ENCODE measurements at regions not wholly inside any gene's neighbourhood (a gene's known extent, or its start where the extent isn't known, plus 50 kb on each side); places are given as distances from the start of the nearest gene placed in this dataset.

DNA sequence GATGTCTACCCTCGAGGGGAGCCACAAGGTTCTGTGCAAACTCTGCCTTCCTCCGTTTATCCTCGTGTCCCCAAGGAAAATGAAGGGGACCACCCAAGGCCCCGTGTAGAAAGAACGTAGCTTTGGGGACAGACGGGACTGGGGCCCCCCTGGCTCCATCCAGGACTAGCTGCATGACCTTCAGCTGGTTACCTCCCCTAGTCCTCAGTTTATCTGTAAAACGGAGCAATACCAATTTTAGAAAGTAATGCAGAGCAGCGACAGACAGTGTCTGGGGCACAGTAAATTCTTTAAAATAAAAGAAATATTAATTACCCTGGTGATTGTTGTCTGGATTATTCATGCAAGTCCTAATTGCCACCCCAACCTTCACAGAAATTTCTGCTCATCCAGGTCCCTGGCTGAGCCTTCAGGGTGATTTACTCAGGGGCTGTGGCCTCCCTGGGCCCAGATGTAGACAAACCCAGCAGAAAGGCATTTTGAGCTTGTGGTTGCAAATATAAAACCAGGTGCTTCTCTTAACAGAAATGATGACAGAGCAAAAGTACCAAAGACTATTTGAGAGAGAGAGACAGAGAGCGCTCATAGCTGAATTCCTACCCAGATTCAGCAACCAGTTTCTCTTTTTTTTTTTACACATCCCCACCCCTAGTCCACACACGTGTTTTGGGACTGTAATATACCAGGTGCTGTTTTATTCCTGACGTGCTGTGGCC, 155.1 kb upstream of the SMIM23 start:
- DNase-seq: no peak

GRCh38 chr5:171632616-171633015, 153.0 kb upstream of the SMIM23 start:
- no peak for DNase-seq

DNA sequence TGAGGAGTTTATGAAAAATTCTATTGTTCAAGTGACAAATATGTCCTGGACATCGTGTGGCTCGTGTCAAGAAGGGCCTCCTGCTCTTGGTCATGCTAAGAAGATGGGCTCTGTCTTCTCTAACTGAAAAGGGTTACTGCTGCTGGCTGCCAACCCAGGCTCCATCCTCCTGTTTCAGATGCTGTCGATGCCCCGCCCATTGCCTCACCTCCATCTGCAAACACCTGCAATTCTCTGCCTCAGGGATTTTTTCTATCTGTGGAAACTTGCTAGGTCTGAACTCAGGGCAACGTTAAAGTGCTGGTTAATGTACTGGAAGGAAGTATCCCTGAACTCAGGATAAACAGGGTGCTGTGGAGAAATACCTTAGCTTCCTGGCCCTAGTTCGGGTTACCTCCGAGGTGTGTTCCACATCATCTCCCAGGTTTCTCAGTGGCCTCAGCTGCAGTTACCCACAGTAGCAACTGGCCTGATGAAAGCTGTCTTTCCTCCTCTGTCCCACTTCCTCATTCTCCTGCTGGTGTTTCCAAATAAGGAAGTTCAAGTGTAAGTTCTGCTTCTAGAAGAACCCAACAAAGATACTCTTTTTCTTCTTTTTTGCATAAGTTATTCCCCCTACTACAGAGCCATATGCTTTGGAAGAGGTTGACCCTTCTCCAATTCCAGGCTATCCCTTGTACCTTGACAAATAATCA, 151.7 kb upstream of the SMIM23 start:
- no peak for DNase-seq

GRCh38 chr5:171634511-171634910, 151.1 kb upstream of the SMIM23 start:
- no peak for DNase-seq

DNA sequence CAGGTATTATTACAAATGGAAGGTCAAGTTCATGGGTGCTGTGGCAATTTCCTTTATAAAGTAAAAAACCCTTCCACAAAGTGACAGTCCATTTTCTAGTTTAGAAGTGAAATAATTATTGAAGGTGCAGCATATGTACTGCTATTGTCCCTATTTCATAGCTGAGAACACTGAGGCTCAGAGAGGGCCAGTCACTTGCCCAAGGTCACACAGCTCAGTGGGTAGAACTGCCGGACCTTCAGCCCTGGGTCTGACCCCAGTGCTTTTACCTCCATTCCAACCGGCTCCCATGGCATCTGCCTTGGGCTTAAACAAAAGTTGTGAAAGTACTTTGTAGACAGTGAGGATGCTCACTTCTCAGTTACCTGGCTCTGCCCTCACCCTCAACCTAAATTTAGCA, 150.6 kb upstream of the SMIM23 start:
- no peak for DNase-seq

- DNase-seq: no peak
These were observed 149.9 kb upstream of the SMIM23 start for GRCh38 chr5:171635561-171636245.

DNA sequence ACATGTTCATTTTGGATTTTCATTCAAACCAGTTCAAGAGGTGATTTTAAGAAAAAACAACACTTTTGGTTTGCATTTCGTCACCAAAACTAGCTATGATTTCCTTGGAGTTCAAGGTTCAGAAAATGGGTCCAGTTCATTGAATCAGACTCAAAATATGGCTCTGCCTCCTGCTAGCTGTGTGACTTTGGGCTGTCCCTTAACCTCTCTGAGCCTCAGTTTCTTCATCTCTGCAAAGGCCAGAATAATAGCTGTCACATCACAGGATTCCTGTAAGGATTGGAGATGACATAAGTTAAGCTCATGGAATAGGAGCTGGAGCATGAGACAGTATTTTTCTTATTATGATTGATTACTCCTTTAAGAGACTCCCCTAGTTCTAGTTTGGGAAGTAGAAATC, 147.8 kb upstream of the SMIM23 start:
- no peak for DNase-seq

- DNase-seq: no peak
These were observed 146.4 kb upstream of the SMIM23 start for GRCh38 chr5:171639205-171639621.

- no peak for DNase-seq
These were observed 145.7 kb upstream of the SMIM23 start for GRCh38 chr5:171639966-171640365.

- no peak for DNase-seq
These were observed 145.1 kb upstream of the SMIM23 start for GRCh38 chr5:171640480-171640879.

DNA sequence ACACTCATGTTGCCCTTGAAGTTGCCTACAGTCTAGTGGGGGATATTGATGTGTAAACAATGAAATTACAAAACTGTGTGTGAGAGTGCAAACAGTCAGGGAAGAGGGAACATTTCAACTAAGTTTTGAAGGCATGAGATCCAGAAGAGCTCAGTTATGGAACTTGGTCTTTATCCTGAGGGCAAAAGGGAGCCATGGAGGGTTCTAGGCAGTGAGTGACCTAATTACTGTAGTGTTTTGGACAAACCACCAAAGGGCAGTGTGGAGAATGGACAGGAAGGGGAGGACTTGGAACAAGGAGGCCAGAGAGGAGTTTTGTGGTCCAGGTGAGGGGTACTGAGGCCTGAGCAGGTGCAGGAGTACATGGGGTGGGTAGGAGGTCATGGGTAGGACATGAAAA, 143.7 kb upstream of the SMIM23 start:
- no peak for DNase-seq

DNA sequence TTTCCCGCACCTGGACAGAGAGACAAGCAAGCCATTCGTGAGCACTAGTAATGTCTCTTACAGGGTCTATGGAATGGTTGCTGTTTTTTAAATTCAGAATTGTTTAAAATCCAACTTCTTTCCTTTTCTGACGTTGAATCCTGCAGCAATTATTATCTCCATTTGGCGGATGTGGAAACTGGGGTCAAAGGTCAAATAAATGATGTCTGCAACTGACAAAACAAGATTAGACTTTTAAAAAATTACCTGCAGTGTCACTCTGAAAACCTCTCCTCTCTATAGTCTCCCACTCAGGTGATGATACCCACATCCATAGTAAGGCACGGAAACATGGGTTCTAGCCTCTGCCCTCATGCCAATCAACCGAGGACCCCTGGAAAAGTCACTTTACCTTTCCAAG, 142.7 kb upstream of the SMIM23 start:
- DNase-seq: no peak

DNA sequence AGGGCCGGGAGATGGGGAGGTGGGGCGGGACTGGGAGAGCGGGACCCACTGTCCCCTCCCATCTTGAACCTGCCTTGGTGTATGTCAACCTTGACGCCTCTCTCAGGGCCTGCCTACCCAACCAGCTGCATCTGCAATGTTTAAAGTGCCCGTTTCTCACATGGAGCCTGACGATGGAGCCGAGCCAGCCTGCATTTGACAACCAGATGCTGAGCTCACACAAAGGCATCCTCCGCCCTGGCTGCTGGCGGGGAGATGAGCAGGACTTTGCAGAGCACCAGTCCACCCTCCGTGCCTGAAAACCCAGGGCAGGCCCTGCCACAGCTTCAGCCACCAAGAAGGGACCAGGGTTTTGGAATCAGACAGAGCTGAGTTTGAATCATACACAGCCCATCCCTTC, 141.1 kb upstream of the SMIM23 start:
- no peak for DNase-seq

GRCh38 chr5:171646102-171647042, 139.2 kb upstream of the SMIM23 start:
- DNase-seq: no peak

DNA sequence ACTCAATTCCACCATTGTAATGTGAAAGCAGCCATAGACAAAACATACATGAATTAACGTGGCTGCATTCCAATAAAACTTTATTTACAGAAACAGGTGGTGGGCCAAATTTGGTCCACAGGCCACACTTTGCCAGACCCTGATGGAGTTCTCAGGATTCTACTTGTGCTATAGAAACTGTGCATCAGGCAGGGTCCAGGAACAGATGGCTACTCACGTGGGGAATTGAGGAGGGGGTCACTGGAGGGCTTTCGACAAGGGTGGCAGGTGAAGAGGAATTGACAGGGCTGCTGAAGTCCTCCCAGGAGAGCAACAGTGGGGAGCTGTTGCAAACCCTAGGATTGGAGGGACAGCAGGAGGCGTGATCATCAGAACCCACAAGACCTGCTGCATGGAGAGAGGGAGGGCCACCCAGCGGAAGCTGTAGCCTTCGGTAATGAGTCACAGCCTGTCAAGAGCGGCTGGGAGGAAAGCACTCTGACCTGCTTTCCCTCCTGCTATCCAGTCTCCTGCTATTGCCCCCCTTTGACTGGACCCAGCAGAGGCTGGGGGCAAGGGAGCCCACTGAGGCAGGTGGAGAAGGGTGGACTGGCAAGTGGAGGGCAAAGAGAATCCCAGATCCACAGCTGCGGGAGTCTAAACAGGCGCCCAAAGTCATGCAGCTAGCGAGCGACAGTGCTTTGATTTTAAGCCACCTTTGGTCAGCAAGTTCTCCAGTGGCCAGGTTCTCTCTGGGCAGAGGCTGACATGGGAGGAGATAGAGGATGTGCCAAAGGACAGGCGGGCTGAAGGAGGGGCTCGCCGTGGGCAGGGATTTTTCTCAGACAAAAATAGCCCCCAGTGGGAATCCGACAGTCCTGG, 138.3 kb upstream of the SMIM23 start:
- DNase-seq: no peak

DNA sequence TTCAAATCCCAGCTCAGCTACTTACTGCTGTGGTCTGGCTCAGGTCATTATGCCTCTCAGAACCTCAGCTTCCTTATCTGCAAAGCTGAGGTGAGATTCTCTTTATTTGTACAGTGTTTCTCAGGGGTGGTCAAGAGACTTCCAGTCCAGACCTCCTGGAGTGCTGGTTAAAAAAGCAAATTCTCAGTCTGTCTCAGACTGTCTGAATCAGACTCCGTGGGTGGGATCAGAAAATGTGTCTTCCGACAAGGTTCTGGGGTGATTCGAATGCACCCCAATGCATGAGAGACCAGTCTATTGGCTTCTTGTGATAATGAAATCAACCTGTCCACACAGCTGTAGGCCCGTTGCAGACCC, 137.7 kb upstream of the SMIM23 start:
- DNase-seq: no peak

- no peak for DNase-seq
These were observed 137.1 kb upstream of the SMIM23 start for GRCh38 chr5:171648279-171649074.

- DNase-seq: no peak
These were observed 136.6 kb upstream of the SMIM23 start for GRCh38 chr5:171649075-171649401.

DNA sequence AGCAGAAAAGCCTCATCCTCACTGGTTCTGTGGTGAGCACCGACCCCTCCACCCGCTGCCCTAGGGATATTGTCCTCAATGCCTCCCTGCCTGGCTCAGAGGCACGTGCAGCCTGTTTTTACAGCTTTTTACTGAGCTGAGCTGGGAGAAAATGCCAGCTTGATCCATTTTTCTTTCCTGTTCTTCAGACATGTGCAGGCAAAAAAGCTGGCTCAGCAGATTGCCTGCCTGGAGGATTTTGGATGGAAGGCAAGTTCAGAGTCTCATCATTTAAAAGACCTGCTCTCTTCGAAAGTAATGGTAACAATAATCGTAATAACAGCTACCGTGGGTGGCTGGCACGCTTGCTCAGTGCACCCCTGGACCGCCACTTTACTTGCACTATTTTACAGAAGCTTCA, 135.0 kb upstream of the SMIM23 start:
- DNase-seq: no peak

GRCh38 chr5:171651102-171651501, 134.5 kb upstream of the SMIM23 start:
- no peak for DNase-seq

GRCh38 chr5:171654881-171655280, 130.7 kb upstream of the SMIM23 start:
- no peak for DNase-seq
